K562 (cell line): ENCODE measurements at regions not wholly inside any gene's neighbourhood (a gene's known extent, or its start where the extent isn't known, plus 50 kb on each side); places are given as distances from the start of the nearest gene placed in this dataset.

Source experiments
- ILF3 ChIP-seq: fragments of 450-650 bp; IDR thresholded peaks from 2 replicates; pipeline ENCODE4 v1.6.1; 2018; ENCODE audit warnings: antibody characterized with exemption, mild to moderate bottlenecking, moderate library complexity, borderline replicate concordance
- JUN ChIP-seq, 2 experiments: sonication (generic) in 1 of 2; formaldehyde crosslinking in 1 of 2; IDR thresholded peaks; 2 replicates each; pipeline versions ENCODE4 v1.6.1 to v1.8.0; 2012 to 2022; ENCODE audit warnings: borderline replicate concordance in 2 of 2, mild to moderate bottlenecking in 2 of 2, improper control_type of control experiment in 1 of 2, low read depth in 1 of 2, low read length in 1 of 2, missing genetic modification reagents in 1 of 2
- MAFF ChIP-seq: IDR thresholded peaks from 2 replicates; pipeline ENCODE4 v1.6.1; 2012; ENCODE audit warnings: low read length, improper control_type of control experiment
- MEIS2 ChIP-seq: fragments of 450-650 bp; IDR thresholded peaks from 2 replicates; pipeline ENCODE4 v1.6.1; 2014; ENCODE audit warnings: mild to moderate bottlenecking; ENCODE audit not compliant: partially characterized antibody
- SMARCE1 ChIP-seq: fragments of 450-650 bp; IDR thresholded peaks from 2 replicates; pipeline ENCODE4 v1.7.1; 2016; ENCODE audit warnings: mild to moderate bottlenecking
- STAT6 ChIP-seq: sonication (generic); formaldehyde crosslinking; IDR thresholded peaks from 2 replicates; pipeline ENCODE4 v1.8.1; 2023; ENCODE audit warnings: mild to moderate bottlenecking, missing genetic modification reagents
- ZBTB40 ChIP-seq, 2 experiments: fragments of 450-650 bp in 1 of 2; sonication (generic) in 1 of 2; formaldehyde crosslinking in 1 of 2; IDR thresholded peaks; 2 replicates each; pipeline versions ENCODE4 v1.7.1 to v1.9.0; 2016 to 2022; ENCODE audit warnings: inconsistent platforms in 1 of 2, mild to moderate bottlenecking in 1 of 2, missing genetic modification reagents in 1 of 2
- TF ChIP-seq, protein P1 (sequence below): fragments of 250-450 bp; sonication (Bioruptor Pico); IDR thresholded peaks from 2 replicates; pipeline ENCODE4 v1.8.0; 2021; ENCODE audit warnings: moderate library complexity, mild to moderate bottlenecking, inconsistent platforms
- TF ChIP-seq, protein P2 (sequence below): fragments of 450-650 bp; conservative IDR thresholded peaks from 2 replicates; pipeline ENCODE4 v1.6.1; 2016; ENCODE audit warnings: missing genetic modification characterization, low read depth, mild to moderate bottlenecking, missing compliant biosample characterization, moderate library complexity

- TF ChIP-seq ZBTB40 (IDR thresholded peaks at IDR 0.05), result peak; percentile 47; the same call in 1 of the 2 replicates
- TF ChIP-seq ZBTB40 (CRISPR knock-in tag; IDR thresholded peaks at IDR 0.05), result no peak
- no peak for TF ChIP-seq STAT6 (CRISPR knock-in tag)
- TF ChIP-seq ILF3, result no peak
- TF ChIP-seq JUN (IDR thresholded peaks at IDR 0.05; ENCODE audit: borderline replicate concordance, low read depth, low read length), result peak; percentile 99
- no peak; the same call in 1 of the 2 replicates for TF ChIP-seq JUN (CRISPR knock-in tag; IDR thresholded peaks at IDR 0.05; ENCODE audit: borderline replicate concordance)
- TF ChIP-seq, protein P1, sequence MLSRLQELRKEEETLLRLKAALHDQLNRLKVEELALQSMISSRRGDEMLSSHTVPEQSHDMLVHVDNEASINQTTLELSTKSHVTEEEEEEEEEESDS, result no peak
- TF ChIP-seq, protein P2, sequence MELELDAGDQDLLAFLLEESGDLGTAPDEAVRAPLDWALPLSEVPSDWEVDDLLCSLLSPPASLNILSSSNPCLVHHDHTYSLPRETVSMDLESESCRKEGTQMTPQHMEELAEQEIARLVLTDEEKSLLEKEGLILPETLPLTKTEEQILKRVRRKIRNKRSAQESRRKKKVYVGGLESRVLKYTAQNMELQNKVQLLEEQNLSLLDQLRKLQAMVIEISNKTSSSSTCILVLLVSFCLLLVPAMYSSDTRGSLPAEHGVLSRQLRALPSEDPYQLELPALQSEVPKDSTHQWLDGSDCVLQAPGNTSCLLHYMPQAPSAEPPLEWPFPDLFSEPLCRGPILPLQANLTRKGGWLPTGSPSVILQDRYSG (tag), result no peak
- TF ChIP-seq MEIS2, result peak; percentile 56
- TF ChIP-seq SMARCE1, result peak; percentile 95
- peak; percentile 77 for TF ChIP-seq MAFF
Observed at GRCh38 chr18:34978953-34979608, 62.1 kb upstream of the MAPRE2 start (continued).
